Stimulated activated CD8-positive, alpha-beta memory T cell treated with anti-CD3 and anti-CD28 coated beads, Interleukin-4, amount 100 ng/mL, for 4 hours (primary cell): ENCODE measurements at regions not wholly inside any gene's neighbourhood (a gene's known extent, or its start where the extent isn't known, plus 50 kb on each side); places are given as distances from the start of the nearest gene placed in this dataset.

ENCODE experiments used
- DNase-seq, 2 donors: peaks; one replicate each; pipeline ENCODE4 v3.0.0-alpha.2; 2020; ENCODE audit warnings: low read depth in 2 of 2, low spot score in 1 of 2

- no peak for DNase-seq
Observed at GRCh38 chr12:93042684-93043083, 113.6 kb upstream of the EEA1 start.

DNA sequence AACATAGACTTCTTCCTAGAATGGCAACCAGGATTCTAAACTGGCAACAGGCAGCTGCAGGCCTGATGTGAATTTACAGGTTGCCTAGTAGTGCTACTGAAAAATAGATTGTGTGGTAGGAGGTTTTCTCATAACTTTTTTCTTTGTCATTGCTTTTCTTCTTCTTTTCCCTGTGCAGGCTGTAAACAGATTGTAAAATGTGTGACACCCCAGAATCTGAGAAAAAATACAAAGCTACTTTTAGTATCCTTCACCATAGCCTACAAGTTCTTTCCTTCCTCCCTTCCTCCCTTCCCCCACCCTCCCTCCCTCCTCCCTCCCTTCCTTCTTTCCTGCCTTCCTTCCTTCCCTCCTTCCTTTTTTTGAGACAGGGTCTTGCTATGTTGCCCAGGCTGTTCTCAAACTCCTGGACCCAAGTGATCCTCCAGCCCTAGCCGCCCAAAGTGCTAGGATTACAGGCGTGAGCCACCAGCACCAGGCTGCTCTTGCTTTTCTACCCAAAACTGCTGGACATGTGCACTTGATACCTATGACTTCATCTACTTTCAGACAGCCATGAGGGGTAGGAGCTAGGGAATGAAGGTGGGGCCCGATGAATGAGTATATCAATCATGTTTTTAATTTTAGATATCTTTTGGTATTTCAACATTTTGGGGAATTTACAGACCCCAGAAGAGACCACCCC, 114.2 kb upstream of the EEA1 start:
- DNase-seq = no peak

GRCh38 chr12:93043877-93044209, 114.7 kb upstream of the EEA1 start:
- DNase-seq = no peak

DNA sequence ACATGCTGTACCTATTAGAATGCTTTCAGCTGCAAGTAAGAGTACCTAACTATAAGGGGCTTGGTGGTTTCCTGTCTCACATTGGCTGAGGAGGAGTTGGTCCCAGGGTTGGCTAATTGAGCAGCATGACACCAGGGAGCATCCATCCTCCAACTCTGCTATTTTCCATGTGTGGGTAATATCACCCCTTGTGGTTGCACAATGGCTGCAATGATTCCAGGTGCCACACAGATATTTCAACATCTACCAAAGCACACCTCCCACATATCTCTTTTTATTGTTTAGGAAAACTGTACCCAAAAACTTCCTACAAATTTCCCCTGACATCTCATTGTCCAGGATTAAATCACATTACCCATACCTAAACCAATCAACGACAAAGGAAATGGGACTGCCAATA, 118.0 kb upstream of the EEA1 start:
- no peak for DNase-seq

DNA sequence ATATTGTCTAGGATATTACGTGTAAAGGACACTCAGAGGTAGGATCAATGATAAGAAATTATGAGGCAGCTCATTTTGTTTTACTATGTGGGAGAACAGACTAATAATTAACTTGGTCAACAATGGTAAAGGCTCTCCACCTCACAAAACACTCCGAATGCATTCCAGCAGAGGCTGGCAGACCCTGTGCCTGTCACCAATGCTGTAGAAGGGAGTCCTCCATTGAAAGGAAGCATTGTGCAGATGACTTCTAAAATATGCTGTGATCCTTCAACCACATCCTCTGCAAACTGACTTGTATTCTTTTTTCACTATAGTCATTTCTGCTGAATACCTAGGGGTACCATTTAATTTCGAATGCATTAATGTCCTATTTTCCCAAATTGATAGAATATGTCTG, 119.6 kb upstream of the EEA1 start:
- no peak for DNase-seq

GRCh38 chr12:93050026-93050747, 121.1 kb upstream of the EEA1 start:
- DNase-seq = no peak

- no peak for DNase-seq
Observed at GRCh38 chr12:93050748-93051081, 121.6 kb upstream of the EEA1 start.

- DNase-seq = no peak
Observed at GRCh38 chr12:93054021-93054420, 124.9 kb upstream of the EEA1 start.

GRCh38 chr12:93055221-93055620, 126.1 kb upstream of the EEA1 start:
- no peak for DNase-seq

GRCh38 chr12:93056971-93057535, 128.0 kb upstream of the EEA1 start:
- no peak for DNase-seq

- DNase-seq = no peak
Observed at GRCh38 chr12:93058280-93058679, 129.2 kb upstream of the EEA1 start.

DNA sequence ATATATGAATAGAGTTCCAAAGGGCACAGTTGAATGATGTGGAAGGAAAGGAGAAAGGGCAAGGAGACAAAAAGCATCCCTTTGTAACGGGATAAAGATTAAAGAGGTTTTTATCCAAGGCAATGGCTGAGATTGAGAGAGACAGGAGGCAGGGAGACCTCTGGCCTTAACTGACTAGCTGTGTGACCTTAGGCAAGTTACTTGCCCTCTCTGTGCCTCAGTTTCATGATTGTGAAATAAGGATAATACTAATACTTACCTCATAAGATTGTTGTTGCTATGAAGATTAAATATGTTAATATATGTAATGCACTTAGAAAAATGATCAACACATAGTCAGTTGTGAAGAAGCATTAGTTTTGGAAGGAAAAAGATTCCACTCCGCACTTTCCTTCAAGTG, 130.2 kb upstream of the EEA1 start:
- DNase-seq = no peak

GRCh38 chr12:93059925-93060665, 131.0 kb upstream of the EEA1 start:
- no peak for DNase-seq

DNA sequence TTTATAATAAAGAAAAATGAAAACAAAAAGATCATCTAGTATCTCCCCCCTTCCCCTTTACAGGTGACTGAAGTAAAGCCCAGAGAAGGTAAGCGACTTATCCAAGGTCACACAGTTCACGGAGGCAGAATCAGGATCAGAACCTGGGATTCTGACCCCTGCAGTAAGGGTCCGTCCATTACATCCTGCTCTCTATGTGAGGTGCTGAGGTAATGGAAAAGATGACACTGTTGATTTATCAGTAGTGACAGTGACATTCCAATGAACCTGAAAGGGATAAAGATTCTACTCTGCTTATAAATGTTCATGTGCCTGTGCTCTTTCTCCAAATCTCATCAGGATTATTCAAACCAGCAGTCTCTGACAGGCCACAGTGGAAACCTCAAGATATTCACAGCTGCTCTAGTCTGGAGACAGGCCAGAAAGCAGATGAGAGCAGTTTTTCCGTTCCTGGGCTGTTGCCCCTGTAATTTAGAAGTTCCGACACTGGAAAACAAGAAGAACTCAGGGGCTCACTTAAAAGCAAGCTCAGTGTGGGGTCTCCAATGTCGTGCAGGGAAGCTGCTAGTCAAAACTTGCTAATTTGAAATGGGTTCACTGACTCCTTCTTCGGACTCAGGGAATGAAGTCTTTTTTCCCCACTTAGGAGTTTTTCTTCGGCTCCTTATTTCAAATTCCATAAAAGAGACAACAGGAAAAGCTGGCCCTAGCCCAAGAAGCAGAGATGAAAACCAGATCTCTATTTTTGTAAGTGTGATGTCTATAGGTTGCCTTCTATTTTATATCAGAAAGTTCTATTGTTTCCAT, 131.8 kb upstream of the EEA1 start:
- DNase-seq = no peak

DNA sequence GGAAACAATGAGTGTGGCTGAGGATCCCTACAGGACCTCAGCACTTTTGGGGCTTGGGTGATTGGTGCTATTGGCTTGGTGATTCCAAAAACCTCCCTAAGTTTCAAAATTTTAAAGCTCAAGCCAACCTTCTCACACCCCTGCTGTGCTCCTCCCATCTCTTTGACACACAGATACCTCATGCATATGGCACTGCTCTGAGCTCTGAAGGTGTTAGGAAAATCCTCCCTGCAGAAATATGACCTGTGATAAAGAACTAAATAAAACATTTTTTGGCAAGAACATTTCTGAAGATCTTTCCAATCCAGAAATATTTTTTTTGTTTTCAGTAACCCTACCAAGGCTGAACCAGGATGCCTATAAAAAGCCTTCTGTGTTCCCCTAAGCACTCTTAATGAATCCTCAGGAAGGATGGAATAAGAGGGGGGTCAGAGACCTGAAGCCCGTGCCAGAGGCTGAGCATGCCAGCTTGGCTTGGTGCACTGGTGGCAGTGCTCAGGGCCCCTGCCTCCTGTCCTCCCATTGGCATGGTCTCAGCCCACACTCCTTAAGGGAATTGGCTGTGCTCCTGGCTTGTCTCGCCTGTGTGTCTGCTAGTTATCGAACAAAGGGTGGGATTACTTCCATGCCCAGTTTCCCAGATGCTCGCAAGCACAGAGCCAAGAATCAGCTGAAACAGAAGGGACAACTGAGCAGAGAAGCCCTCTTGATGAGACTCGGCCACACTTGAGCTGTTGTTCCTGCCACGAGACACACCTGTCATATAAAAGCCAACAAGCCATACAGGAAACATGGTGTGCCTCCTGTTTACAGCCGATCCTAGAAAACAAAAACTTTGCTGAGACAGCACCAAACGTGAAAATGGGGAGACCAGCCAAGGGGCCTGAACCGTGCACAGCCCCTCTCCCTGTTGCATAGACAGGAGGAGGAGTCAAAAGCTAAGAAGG, 132.7 kb upstream of the EEA1 start:
- DNase-seq = no peak

- DNase-seq = no peak
Observed at GRCh38 chr12:93065896-93066295, 136.8 kb upstream of the EEA1 start.

DNA sequence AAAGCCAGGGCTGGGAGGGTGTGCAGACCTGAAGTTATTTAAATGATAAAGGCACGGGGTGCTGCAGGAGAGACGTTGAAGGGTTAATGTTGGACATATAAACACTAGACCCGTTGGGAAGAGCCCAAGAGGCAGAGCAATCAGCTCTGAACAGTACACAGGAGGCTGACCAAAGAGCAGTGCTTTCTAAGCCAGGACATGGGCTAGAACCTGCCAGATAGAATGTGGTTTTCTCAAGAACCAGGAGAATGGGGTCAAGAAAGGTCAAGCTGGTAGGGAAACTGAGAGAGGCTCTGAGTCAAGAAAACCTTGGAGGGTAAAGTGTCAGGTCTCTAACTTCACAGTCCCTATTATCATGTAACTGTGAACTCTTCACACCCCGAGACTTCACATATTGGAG, 143.2 kb upstream of the EEA1 start:
- DNase-seq = no peak

DNA sequence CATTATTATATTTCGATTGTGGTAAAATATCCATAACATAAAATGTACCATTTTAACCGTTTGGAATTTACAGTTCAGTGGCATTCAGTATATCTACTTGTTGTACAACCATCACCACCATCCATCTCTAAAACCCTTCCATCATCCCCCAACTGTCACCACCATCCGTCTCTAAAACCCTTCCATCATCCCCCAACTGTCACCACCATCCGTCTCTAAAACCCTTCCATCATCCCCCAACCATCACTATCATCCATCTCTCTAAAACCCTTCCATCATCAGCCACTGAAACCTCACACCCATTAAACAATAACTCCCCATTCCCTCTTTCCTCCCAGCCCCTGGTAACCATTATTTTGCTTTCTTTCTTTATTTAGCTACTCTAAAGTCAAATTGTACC, 144.2 kb upstream of the EEA1 start:
- DNase-seq = no peak

GRCh38 chr12:93078059-93078458, 149.0 kb upstream of the EEA1 start:
- DNase-seq = no peak

DNA sequence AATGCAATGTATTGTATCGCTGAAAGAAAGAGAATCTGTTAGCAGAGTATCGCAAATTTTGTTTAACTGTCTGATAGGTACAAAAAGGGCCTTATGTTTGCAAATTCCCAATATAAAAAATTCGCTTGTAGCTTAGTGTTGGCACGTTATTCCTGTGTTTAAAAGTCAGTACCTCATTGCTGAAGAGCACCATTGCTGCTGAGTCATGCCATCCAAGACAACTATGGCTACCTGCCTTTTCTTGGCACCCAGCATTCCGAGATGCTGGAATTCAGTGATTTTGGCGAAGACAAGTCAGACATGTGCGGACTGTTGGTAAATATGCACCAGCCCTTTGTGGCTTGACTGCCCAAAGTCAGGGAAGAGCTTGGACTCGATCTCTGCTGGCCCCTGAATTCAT, 149.5 kb upstream of the EEA1 start:
- no peak for DNase-seq
